AG09309 (cell line): ENCODE measurements at regions not wholly inside any gene's neighbourhood (a gene's known extent, or its start where the extent isn't known, plus 50 kb on each side); places are given as distances from the start of the nearest gene placed in this dataset.

Experiments
- DNase-seq: peaks from one replicate; pipeline ENCODE4 v3.0.0-alpha.2; 2010; ENCODE audit warnings: low read depth
- H3K4me3 ChIP-seq: 2 replicates; pipeline ENCODE4 v1.5.1; 2011; ENCODE audit warnings: mild to moderate bottlenecking, low read depth, low read length, moderate library complexity; ENCODE audit not compliant: control insufficient read depth
- TF ChIP-seq, protein P1 (sequence below): IDR thresholded peaks from 2 replicates; pipeline ENCODE4 v1.5.1; 2011; ENCODE audit warnings: mild to moderate bottlenecking, low read depth, low read length, inconsistent platforms; ENCODE audit not compliant: insufficient read depth, control insufficient read depth; ENCODE audit errors: missing control alignments

DNA sequence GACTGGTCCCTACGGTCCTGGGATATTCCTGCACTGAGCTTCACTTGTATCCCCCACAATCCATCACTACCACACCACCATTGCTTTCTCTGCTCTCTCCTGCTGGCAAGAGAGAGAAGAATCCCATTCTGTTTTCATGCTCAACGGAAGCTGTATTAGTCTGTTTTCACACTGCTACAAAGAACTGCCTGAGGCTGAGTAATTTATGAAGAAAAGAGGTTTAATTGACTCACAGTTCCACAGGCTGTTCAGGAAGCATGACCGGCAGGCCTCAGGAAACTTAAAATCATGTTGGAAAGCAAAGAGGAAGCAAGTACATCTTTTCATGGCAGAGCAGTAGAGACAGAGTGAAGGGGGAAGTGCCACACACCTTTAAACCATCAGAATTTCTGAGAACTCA lies 260.4 kb upstream of the LYZL1 start:
- no peak for DNase-seq
- no peak overlapping the region for H3K4me3 ChIP-seq
- TF ChIP-seq, protein P1, sequence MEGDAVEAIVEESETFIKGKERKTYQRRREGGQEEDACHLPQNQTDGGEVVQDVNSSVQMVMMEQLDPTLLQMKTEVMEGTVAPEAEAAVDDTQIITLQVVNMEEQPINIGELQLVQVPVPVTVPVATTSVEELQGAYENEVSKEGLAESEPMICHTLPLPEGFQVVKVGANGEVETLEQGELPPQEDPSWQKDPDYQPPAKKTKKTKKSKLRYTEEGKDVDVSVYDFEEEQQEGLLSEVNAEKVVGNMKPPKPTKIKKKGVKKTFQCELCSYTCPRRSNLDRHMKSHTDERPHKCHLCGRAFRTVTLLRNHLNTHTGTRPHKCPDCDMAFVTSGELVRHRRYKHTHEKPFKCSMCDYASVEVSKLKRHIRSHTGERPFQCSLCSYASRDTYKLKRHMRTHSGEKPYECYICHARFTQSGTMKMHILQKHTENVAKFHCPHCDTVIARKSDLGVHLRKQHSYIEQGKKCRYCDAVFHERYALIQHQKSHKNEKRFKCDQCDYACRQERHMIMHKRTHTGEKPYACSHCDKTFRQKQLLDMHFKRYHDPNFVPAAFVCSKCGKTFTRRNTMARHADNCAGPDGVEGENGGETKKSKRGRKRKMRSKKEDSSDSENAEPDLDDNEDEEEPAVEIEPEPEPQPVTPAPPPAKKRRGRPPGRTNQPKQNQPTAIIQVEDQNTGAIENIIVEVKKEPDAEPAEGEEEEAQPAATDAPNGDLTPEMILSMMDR: no peak

DNA sequence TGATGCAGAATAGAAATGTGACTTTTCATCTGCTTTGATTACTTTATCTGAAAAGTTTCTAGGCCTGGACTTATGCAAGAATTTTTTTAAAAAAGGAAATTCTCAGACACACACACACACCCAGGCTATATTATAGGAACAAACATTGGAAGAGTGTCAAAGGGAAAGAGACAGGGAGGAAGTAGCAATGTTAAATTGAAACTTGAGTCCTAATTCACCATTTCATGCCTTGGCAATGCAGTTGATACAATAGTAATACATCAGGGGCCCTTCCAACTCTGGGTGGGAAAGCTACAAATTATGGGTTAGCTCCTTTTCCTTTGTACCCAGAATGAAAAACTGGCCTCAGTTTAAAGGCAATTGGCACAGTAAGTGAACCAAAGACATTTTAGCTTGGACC lies 258.0 kb upstream of the LYZL1 start:
- TF ChIP-seq, protein P1: no peak
- H3K4me3 ChIP-seq: no peak overlapping the region
- DNase-seq: no peak

DNA sequence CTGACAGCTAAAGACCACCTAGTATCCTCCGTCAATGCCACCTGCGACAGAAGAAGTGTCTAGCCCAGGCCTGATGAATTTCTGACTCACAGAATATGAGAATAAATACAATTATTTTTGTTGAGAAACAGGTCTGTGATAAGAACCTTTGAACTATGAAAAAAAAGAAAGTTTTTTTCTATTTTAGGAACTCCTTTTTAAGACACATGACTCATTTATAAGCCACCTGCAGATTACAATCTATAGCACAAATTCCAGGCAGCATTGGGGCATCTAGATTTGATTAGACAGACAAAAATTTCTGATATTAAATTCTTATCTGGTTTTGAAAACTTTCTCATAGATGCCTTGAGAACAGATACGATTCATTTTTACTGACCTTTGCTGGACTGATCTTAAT lies 256.7 kb upstream of the LYZL1 start:
- no peak for DNase-seq
- TF ChIP-seq, protein P1: no peak
- H3K4me3 ChIP-seq: no peak overlapping the region

- H3K4me3 ChIP-seq: no peak overlapping the region
- TF ChIP-seq, protein P1: no peak
- no peak for DNase-seq
These were observed 255.4 kb upstream of the LYZL1 start for GRCh38 chr10:29033311-29033940.

GRCh38 chr10:29034592-29034991 lies 254.3 kb upstream of the LYZL1 start:
- DNase-seq: no peak
- TF ChIP-seq, protein P1: no peak
- no peak overlapping the region for H3K4me3 ChIP-seq

- DNase-seq: no peak
- TF ChIP-seq, protein P1: no peak
- H3K4me3 ChIP-seq: no peak overlapping the region
These were observed 253.1 kb upstream of the LYZL1 start for GRCh38 chr10:29035721-29036120.
